Medulla oblongata (tissue), 1 donor: ENCODE measurements at regions not wholly inside any gene's neighbourhood (a gene's known extent, or its start where the extent isn't known, plus 50 kb on each side); places are given as distances from the start of the nearest gene placed in this dataset.

Experiments
- DNase-seq: peaks from one replicate; pipeline ENCODE4 v3.0.0-alpha.2; 2015; ENCODE audit errors: extremely low spot score

GRCh38 chr10:113292086-113292485 lies 260.8 kb upstream of the HABP2 start:
- DNase-seq, result no peak

DNA sequence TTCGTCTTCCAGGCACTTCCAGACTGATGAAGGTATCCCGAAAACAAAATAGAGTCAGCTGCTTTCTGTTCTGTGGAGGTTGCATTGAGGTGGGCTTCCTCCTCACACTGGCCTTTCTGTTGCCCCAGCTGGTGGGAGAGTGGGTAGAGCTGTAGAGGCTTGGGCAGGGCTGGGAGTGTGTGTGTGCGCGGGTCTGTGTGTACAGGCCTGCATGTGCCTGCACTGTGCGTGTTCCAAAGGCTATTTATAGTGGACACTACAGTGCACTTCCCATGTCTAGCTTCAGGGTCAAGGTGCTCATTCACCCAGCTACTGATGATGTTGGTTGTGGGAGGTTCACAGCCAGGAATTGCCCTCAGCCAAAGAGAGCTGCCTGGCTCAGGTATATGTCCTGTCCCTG lies 260.1 kb upstream of the HABP2 start:
- DNase-seq, result no peak

GRCh38 chr10:113293167-113293566 lies 259.7 kb upstream of the HABP2 start:
- no peak for DNase-seq

DNA sequence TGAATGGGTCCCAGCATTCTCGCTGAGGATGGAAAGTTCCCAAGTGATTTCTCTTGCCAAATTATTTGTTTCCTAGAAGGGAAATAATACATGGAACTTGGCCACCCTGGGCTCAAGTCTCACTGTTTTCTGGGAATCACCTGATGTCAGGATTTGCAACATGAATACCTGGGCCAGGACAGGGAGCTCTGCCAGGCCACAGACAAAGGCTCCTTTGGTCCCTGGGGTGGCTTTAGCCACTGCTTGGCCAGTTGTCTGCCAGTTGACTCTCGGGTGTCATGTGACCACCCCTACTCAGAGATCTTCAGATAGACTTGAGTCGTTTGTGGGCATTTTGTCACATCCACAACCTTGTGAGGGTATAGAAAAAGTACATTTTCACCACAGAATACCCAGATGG lies 258.0 kb upstream of the HABP2 start:
- peak; percentile 38 for DNase-seq

- DNase-seq, result no peak
Measured at GRCh38 chr10:113297226-113297625, 255.6 kb upstream of the HABP2 start.

DNA sequence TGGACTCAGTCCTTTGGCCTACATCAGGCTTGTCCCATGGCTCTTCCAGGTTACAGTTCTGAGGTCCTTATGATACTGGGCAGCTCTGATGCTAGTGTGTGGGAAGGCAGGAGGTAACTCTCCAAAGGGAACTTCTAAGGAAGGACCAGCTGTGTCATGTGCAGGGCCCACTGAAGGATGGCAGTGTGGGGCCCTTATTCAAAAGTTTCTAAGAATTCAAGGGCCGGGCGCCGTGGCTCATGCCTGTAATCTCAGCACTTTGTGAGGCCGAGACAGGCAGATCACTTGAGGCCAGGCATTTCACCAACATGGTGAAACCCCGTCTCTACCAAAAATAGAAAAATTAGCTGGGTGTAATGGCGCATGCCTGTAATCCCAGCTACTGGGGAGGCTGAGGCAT lies 254.2 kb upstream of the HABP2 start:
- no peak for DNase-seq

GRCh38 chr10:113300201-113300600 lies 252.7 kb upstream of the HABP2 start:
- no peak for DNase-seq

GRCh38 chr10:113300617-113301016 lies 252.2 kb upstream of the HABP2 start:
- DNase-seq, result no peak

- DNase-seq, result no peak
Measured at GRCh38 chr10:113301342-113301984, 251.4 kb upstream of the HABP2 start.

DNA sequence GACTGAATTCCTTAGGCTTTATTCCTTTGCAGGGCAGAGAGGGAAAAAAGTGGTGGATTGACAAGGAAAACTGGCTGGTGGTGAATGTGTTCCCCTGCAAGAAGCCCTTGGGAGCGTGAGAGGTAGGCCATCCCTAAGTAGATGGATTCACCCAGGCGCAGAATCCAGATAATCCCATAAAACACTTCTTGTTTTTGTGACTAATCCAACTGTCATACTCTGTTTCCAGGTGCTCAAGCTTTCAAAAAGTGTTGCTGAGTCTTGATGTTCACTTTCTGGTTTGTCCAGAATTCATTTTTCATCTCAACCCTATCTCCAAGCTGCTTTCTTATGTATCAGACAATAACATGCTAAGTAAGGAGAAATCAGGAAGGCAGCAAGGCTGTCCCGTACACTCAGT lies 250.8 kb upstream of the HABP2 start:
- no peak for DNase-seq

DNA sequence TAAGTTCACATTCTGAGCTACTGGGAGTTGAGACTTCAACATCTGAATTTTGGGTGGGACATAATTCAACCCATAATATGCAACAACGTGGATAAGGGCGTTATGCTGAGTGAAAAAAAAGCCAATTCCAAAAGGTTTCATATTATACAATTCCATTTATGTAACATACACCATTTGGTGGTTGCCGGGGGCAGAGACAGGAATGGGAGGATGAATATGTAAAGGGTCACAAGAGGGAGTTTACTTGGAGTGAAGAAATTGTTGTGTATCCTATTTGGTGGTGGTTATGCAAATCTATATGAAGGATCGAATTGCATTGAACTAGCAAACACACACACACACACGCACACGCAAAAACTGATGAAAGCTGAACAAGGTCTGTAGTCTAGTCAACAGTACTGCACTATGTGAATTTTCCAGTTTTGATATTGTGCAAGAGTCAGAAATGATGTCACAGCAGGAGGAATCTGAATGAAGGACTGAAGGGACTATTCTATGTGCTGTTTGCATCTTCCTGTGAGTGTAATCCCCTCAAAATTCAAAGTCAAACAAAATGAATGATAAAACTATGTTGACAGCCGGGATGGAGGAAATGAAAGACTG lies 249.2 kb upstream of the HABP2 start:
- no peak for DNase-seq

DNA sequence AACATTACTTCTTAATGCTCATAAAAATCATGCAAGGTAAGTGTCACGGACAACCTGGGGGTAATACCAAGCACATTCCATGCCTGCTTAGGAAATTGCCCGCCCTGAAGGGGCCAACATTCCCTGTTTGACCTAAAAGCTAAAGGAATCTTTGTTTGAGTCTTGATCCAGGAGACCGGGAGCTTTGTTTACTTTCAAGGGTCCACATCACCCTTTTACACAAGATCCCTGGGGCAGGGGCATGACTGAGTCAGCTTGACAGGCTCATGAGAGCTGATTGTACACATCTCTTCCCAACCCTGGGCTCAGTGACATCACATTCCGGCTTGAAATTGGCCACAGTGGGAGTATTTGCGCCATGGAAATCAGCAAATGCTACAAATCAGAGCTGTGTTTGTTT lies 248.1 kb upstream of the HABP2 start:
- no peak for DNase-seq

DNA sequence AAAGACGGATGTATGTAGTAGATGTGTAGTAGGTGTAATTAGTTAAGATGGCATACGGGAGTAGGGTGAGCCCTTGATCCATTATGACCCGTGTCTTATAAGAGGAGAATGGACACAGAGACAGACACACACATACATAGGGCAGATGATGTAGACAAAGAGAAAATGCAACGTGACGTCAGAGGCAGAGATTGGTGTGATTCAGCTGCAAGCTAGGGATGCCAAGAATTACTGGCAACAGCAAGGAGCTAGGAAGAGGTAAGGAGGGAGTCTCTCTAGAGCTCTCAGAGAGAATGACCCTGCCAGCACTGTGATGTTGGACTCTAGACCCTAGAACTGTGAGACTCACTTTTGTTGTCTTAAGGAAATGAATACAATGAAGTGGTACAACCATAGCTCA lies 247.0 kb upstream of the HABP2 start:
- DNase-seq, result no peak

GRCh38 chr10:113309791-113310190 lies 243.1 kb upstream of the HABP2 start:
- peak; percentile 81 for DNase-seq

- peak; percentile 19 for DNase-seq
Measured at GRCh38 chr10:113310347-113310746, 242.5 kb upstream of the HABP2 start.

- no peak for DNase-seq
Measured at GRCh38 chr10:113313048-113313602, 239.7 kb upstream of the HABP2 start.

GRCh38 chr10:113313722-113314121 lies 239.1 kb upstream of the HABP2 start:
- DNase-seq, result no peak

- DNase-seq, result no peak
Measured at GRCh38 chr10:113316506-113316905, 236.3 kb upstream of the HABP2 start.

DNA sequence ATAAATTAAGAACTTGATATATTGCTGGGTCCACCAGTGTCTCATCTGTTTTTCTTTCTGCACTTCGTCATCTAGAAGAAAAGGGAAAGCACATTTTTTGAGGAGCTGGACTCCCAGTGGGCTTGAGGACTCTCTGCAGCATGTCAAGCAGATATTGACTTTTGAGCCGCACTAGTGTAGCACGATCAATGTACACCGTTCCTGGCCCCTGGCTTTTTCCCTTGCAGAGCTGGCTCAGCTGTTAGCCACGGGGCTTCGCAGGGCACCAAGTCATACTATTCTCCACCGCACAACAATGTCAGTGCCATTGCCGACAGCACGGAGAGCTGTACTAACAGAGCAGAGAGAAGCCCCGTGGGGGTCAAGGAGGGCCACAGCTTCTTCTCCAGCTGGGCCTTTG lies 235.4 kb upstream of the HABP2 start:
- DNase-seq, result no peak

DNA sequence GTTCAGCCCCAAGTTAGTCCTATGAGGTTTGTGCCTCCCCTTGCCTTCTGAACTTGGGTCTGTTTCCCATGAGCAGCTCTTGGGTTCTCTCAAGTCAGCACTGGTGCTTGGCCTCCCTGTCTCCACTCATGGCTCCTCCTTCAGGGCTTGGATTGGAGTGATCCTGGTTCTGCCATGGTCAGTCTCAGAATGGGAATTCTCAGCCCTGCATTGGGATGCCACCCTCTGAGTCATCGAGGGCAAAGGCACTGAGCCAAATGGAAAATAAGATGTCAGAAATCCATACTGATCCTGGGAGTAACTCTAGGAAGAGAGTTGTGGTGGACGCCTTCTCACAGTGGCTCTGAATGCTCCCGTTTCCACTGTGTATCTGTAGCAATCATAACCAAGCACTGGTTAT lies 233.4 kb upstream of the HABP2 start:
- no peak for DNase-seq

- DNase-seq, result no peak
Measured at GRCh38 chr10:113320211-113320610, 232.6 kb upstream of the HABP2 start.

DNA sequence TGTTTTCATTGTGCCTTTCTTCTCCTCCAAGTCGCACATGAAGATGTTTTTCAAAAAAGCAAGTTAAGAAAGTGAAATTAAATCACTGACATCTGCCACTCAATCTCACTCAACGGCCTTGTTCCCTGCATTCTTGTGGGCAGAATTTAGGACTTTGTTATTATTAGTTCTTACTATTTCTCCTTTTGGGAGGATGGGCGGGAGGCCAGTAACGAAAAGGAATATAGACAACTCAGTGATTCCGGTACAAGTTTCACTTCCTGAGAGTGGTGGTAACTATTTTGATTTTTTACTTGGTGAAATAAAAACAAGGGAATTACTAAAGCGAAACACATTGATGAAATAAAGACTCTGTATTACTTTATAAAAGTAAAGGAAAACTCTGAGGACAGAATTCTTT lies 231.9 kb upstream of the HABP2 start:
- peak; percentile 76 for DNase-seq

DNA sequence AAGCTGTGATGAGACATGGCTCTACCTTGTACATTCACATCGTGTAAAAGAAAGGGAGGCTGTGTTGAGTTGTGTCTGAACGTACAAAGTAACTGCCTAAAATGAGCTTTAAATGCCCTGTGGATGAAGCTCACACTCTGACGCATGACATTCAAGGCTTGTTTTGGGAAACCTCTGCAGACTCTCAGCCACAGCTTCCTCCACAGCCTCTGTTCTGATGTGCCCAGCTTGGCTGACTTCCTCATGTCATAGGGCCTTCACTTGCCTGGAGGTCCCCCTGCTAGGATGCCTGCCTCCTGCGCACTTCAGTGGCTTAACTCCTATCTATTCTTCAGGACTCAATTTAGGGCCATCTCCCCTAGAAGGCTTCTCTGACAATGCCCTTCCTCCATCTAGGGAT lies 230.0 kb upstream of the HABP2 start:
- peak; percentile 78 for DNase-seq

- DNase-seq, result no peak
Measured at GRCh38 chr10:113323985-113324384, 228.9 kb upstream of the HABP2 start.
